Tibial nerve (tissue), 4 donors: ENCODE measurements at regions not wholly inside any gene's neighbourhood (a gene's known extent, or its start where the extent isn't known, plus 50 kb on each side); places are given as distances from the start of the nearest gene placed in this dataset.

Experiments
- CTCF ChIP-seq, 5 experiments: fragments of 200-600 bp in 3 of 5; fragments of 450-650 bp in 2 of 5; sonication (generic) in 3 of 5; IDR thresholded peaks; one replicate each; pipeline ENCODE4 v1.5.1; 2016 to 2019; ENCODE audit warnings: antibody characterized with exemption in 5 of 5, mild to moderate bottlenecking in 3 of 5, moderate library complexity in 2 of 5
- EP300 ChIP-seq, 2 donors: sonication (generic); formaldehyde crosslinking; IDR thresholded peaks; one replicate each; pipeline ENCODE4 v1.6.1; 2017; ENCODE audit warnings: antibody characterized with exemption in 2 of 2, mild to moderate bottlenecking in 1 of 2

GRCh38 chr17:77088455-77089123 is 52.2 kb upstream of the SEC14L1 start:
- TF ChIP-seq EP300 (IDR thresholded peaks at IDR 0.05): peak; percentile 93 to 96
- TF ChIP-seq CTCF (IDR thresholded peaks at IDR 0.05): peak; percentile 60 to 95 (median 79)
